Fibroblast of skin of abdomen (primary cell): ENCODE measurements at regions not wholly inside any gene's neighbourhood (a gene's known extent, or its start where the extent isn't known, plus 50 kb on each side); places are given as distances from the start of the nearest gene placed in this dataset.
A peak's percentile ranks its signal among the peaks of the same experiment; 100 is the strongest.
"Not testable (repeated sequence)": the region's sequence is repeated elsewhere in the genome, so short reads cannot be mapped to it uniquely, and the experiment has no call there.

Experiments
- DNase-seq: peaks from one replicate; pipeline ENCODE4 v3.0.0-alpha.2; 2013

DNA sequence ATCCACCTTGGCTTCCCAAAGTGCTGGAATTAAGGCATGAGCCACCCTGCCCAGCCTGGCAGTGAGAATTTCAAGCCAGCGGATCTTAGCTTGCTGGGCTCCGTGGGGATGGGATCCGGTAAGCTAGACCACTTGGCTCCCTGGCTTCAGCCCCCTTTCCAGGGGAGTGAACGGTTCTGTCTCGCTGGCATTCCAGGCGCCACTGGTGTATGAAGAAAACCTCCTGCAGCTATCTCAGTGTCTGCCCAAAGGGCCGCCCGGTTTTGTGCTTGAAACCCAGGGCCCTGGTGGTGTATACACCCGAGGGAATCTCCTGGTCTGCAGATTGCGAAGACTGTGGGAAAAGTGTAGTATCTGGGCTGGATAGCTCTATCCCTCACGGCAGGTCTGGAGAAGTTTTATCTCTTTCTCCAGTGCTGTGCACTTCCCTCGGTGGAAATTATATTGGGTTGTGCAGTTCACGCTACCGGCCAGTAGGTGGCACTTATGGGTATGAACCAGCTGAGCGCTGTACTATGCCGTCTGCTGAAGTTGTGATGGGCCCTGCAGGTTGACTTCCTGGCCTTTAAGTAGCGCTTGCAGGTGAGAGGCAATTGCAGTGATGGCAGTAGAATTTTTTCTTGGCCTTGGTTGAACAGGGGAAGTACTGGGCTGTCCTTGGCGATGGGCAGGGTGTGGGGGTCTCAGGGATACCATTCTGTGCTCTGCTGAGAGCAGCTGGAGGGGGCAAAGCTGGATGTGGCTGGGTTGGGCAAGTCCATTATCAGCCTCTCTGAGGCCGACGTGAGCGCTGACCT, 138.0 kb upstream of the MTPN start:
- DNase-seq = peak; percentile 31

DNA sequence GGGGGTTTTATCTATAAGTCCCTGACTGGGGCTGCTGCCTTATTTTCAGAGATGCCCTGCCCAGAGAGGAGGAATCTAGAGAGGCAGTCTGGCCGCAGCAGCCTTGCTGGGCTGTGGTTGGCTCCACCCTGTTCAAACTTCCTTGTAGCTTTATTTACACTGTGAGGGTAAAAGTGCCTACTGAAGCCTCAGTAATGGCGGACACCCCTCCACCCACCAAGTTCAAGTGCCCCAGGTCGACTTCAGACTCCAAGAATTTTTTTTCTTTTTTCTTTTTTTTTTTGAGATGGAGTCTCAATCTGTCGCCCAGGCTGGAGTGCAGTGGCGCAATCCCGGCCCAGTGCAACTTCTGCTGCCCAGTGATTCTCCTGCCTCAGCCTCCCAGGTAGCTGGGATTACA, 137.3 kb upstream of the MTPN start:
- DNase-seq = not testable (repeated sequence)

DNA sequence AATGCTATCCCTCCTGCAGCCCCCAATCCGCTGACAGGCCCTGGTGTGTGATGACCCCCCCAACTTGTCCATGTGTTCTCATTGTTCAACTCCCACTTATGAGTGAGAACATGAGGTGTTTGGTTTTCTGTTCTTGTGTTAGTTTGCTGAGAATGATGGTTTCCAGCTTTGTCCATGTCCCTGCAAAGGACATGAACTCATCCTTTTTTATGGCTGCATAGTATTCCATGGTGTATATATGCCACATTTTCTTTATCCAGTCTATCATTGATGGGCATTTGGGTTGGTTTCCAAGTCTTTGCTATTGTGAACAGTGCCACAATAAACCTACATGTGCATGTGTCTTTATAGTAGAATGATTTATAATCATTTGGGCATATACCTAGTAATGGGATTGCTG, 131.9 kb upstream of the MTPN start:
- DNase-seq = not testable (repeated sequence)

DNA sequence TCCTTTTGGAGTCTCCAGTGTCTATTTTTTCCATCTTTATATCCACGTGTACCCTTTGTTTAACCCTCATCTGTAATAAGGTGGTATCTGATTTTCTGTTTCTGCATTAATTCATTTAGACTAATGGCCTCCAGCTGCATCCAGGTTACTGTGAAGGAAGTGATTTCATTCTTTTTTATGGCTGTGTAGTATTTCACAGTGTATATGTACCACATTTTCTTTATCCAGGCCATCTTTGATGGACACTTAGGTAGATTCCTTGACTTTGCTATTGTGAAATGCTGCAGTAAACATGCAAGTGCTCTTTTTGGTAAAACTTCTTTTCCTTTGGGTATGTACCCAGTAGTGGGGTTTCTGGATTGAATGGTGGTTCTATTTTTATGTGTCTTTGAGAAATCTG, 128.0 kb upstream of the MTPN start:
- no peak for DNase-seq

DNA sequence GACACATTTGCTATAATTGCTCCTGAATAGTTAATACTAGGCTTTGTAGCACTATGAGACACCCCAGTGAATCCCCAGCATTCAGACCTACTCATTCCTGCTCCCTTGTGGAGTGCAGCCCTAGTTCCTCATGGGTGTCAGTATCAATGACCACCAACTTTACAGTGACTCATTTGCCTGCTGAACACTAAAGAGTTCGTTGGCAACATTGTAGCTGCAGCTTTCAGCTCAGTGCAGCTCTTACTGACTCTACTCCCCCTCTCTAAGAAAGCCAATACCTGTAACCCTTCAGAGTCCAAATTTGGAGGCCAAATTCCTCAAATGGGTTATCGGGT, 127.1 kb upstream of the MTPN start:
- no peak for DNase-seq

DNA sequence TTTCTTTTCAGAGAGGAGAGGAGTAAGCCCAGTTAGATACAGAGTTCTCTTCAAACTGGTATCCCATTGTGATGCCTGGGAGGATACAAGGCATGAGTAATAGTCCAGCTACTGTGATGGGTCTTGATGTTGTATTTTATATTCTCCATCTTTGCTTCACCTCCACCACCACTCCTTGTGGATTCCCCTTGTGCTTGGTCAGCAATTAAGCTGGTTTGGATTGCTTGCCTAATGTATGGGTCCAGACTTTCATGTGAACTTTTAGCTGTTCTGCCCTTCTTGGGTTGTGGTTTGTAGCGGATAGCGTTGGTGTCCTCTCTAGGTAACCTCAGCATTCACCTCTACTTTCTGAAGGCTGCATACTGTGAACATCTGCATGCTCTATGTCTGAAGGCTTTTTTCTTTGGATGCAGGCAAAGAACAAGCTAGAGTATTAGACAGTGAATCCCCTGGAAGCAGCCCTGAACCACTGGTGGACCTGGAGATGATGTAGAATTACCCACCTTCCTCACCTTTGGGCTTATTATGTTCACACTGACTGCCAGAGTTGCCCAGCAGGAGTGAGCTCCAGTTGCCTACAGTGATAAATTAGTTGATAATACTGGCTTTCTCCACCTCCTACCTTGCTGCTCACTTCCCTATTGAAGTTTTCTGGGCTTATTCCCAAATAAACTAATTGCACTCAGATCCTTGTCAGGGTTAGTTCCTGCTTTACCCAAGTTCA, 126.5 kb upstream of the MTPN start:
- DNase-seq = no peak

DNA sequence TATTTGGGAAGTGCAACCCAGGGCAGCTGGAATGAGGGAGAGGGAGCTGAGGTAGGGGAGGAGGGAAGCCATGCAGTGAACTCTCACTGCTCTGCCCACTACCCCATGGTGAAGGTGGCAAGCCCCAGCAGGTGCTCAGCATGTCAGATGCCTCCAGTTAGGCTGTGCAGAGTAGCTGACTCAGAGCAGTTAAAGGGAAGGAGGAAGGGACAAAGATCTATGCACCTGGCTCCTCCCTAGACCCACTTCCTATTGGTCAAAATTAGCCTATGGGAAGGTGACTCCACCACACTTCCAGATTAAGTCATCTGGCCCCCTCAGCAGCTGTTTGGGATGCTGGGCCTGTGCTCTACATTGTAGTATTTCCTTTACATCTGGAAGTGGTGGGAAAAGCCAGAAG, 125.7 kb upstream of the MTPN start:
- DNase-seq = no peak

DNA sequence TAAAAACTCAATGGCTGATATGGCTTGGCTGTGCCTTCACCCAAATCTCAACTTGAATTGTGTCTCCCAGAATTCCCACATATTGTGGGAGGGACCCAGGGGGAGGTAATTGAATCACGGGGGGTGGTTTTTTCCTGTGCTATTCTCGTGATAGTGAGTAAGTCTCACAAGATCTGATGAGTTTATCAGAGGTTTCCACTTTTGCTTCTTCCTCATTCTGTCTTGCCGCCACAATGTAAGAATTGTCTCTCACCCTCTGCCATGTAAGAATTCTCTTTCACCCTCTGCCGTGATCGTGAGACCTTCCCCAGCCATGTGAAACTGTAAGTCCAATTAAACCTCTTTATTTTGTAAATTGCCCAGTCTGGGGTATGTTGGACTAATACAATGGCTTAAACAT, 115.6 kb upstream of the MTPN start:
- not testable (repeated sequence) for DNase-seq

DNA sequence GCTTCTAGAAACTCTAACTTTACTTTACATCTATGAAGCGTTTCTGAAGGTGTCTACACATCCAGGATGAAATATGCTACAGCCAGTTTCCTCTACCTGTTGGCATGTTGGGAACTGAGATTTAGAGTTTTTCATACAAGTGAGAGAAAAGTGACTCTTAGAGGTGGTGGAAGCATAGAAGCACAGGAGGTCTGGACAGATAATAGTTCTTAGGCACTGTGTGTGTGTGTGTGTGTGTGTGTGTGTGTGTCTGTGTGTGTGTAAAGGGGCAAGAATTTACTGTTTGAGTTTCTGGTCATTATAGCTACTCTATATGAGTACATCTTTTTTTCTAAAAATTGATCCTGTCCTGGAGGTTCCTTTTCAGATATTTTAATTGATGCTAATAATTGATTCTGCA, 110.7 kb upstream of the MTPN start:
- no peak for DNase-seq

DNA sequence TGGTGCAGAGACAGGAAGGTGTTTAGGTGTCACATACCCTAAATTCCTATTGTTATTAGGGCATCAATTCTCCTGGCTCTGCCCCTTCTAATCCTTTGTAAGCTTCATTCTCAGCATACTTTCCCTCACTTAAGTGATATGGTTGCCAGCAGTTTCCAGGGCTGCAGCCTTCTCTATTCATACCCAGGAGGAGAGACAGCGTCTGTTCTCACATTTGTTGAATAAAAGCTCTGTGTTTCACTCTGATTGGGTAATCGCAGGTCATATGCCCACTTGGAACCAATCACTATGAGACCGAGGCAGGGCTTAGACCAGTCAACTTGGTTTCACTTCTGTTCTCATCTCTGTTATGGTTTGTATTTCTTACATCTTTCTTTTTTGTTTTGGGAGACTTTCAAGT, 109.6 kb upstream of the MTPN start:
- peak; percentile 81 for DNase-seq

DNA sequence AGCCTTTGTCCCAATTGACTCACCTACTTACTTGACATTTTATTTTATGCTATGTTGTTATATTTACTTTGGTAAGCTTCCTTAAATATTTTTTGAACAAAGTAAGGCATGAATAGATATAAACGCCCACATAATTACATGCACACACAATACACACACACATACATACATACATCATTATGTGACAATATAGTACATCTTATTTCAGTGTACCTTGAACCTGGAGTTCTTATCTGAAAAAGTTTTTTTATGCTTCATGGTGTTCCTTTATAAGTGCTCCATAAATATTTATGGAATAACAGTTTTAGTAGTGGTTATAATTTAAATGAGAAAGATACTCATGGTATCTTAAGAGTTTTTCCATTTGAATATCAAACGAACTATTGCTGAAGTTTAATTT, 102.8 kb upstream of the MTPN start:
- DNase-seq = no peak

DNA sequence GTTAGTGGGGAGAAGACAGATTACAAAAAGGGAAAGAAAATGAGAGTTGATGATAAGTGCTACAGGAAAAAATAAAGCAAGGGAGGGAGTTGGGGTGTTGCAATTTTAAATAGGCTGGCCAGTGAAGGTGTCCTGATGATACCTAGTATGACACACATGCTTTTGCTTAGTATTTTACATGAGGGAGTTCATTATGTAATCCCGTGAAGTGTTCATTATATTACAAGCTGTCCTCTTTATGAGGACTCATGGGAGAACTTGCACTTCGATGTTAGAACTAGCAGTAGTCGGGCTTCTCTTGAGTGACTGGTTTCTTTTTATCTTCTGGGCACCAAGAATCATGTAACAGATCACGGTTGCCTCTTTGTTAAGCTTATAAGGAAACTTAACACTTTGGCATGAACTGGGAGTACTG, 102.3 kb upstream of the MTPN start:
- no peak for DNase-seq

DNA sequence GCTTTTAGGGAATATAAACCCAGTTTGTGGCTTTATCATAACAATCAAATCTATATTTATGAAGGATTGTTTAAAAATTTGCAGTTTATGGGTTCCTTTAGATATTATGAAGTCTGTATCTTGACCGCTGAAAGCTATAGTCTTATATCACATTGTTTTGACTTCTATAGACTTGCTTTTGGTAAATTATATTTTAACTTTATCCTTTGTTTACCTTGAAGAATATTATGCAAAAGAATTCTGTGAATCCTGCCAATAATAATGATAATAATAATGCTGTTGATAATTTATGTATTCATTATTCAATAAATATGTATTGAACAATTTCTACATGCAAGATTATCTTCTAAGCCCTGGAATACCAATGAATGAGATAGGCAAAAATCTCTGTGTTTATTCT, 101.9 kb upstream of the MTPN start:
- no peak for DNase-seq

DNA sequence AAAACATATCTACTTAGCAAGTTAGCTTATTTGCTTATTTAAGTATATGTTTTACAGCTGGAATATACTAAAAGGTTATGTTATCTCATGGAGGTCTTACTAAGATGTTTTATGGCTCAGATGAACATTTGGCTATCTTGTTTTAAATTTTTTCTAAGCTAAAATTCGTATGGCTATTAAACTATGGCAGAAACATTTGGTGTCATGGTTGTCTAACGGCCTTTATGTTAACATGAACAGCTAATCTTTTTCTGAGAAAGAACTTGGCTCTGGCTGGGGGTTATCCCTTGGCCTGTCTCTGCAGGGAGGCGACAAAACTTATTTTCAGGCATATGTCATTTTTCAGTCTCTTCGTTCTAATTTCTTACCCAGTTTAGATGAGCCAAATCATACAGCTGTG, 101.5 kb upstream of the MTPN start:
- DNase-seq = no peak

DNA sequence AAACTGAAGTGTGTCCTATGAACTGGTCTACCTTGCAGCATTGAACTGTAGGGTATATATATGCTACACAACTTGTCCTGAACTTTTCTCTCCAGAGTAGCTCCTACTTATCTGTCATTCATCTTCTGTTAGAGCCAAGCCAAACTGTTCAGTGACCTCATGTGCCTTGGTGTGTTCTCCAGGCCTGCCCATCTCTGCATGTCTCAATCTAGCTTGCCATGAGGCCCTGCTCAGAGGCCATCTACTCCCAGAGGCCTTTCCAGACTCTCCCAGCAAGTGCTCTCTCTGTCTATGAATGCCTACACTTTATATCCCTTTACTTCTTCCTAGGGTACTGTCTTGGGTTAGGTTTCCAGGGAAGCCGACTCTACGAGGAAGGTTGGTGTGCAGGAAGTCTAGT, 99.8 kb upstream of the MTPN start:
- no peak for DNase-seq

DNA sequence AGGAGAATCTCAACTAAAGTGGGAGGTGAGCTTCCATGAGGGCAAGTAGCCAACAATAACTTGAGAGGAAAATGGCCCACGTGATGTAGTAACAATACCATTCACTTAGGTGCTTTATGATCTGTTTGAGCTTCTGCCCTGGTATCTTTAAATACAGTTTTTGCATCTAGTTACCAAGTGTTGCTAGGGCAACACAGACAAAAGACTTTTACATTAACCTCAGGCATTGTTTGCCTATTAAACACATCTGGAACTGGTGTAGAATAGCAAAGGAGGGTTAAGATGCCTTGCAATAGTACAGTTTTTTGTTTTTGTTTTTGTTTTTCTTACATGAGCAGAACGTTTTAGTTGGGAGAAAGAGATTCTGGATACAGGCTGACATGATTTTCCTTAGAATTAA, 97.7 kb upstream of the MTPN start:
- no peak for DNase-seq

DNA sequence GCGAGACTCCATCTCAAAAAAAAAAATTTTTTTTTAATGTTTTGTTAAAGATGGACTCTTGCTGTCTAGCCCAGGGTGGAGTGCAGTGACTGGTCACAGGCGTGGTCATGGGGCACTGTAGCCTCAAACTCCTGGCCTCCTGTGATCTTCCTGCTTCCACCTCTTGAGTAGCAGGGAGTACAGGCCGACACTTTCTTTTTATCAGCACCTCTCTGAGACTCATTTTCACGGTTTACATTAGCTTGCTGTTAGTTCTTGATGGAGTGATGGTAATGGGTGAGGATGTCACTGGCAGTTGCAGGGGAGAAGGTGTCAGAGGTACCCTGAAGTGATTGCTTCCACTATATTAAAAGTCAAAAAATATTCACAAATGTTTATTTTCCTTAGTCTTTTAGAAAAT, 95.3 kb upstream of the MTPN start:
- DNase-seq = no peak

DNA sequence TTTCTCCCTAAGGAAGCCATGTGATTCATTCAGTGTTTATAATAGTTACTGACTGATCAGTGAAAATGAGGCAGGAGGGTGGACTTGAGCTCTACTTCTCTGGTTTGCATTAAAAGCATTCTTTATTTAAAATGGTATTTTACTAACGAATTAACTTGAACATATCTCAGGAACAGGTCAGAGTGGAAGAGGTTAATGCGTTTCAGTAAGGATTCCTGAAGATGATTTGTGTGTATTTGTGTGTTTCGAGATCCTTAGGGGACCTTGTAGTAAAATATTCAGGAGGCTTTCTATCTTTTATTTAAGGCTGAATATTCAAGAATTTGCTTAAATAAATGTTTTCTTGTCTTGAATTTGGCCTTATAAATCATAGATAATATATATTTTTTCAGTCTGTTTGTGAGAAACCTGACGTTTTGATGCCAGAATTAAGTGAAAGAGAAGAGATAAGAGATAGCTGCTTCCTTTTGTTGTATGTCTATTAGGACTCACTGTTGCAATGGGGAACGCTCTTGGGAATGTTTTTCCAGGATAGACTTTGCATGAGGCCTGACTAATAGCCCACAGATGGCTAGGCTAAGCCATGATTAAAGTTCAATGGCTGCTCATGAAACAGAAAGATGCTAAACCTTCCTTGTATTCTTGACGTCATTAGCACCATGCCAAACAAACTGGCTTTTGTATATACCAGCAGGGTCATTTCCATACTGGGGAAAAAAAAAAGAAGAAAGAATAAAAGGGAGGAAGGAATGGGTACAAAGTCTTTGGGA, 93.8 kb upstream of the MTPN start:
- DNase-seq = peak; percentile 38

DNA sequence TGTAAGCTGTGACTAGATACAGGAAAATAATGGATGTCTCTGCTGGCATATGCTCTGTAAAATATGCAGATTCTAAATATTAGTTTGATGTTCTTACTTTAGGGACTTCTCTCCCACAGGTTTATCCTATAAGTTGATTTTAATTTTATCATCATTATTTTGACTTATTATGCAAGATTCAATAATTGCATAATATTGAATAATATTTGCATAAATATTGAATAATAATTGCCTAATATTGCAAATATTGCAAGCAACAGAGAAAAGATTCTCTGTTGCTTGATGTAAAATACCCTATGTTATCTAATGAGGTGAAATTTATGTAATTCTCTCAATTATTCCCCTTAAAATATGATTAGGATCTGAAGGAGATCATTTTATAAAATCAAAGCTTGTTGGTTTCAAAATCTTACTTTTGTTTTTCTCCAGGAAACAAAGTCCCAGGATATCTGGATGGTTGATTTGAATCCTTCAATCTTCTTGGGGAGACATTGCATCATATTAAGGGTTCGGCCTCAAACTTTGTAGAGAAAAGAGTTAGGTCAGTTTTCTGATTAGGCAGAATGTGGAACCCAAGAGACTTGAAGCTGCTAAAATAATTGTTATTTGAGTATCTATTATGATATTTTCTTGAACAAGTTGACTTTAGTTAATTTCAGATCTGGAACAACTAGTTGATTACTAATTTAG, 92.8 kb upstream of the MTPN start:
- no peak for DNase-seq

DNA sequence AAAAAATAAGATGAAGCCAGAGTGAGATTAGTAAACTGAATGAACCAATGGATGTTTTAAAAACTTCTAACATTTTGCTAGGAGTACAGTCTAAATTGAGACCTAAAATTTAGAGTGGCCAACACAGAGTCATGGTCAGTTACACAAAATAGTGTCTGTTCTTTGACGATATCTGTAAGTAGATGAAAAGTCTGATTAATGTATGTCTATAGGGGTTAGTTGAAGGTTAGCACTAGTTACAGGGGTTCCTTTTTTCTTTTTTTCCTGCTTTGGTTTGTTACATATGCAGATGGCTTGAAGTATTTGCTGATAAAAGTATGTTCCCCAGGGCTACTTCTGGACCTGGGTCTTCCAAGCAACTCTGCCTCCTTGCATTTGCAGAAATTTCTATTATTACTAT, 90.1 kb upstream of the MTPN start:
- no peak for DNase-seq

DNA sequence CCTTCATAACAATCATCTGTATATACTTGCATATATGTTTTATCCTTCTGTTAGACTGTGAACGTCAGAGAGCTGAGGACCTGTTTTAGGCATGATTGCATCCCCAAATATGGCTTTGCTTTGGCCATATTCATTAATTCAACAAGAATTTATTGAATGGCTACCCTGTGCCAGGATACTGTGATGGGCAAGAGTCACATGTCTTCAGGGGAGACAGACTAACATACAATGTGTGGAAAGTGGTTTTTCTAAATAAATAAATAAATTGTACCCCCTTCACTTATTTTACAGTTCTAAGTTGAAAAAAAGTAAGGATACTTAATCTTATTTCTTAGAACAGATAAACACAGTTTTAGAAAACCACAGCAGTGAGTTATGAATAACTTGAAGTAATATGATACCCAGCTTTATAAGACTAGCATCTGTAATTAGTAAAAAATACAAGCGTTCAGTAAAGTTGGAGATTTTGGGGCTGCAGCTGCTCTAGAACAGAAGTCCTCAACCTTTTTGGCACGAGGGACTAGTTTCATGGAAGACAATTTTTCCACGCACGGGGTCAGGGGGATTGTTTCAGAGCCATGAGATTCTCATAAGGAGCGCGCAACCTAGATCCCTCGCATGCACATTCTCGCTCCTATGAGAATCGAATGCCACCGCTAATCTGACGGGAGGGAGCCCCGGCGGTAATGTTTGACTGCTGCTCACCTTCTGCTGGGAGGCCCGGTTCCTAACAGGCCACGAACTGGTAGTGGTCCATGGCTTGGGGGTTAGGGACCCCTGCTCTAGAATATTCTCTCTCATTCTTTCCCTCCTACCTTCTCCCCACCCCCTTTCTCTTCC, 89.4 kb upstream of the MTPN start:
- DNase-seq = no peak

DNA sequence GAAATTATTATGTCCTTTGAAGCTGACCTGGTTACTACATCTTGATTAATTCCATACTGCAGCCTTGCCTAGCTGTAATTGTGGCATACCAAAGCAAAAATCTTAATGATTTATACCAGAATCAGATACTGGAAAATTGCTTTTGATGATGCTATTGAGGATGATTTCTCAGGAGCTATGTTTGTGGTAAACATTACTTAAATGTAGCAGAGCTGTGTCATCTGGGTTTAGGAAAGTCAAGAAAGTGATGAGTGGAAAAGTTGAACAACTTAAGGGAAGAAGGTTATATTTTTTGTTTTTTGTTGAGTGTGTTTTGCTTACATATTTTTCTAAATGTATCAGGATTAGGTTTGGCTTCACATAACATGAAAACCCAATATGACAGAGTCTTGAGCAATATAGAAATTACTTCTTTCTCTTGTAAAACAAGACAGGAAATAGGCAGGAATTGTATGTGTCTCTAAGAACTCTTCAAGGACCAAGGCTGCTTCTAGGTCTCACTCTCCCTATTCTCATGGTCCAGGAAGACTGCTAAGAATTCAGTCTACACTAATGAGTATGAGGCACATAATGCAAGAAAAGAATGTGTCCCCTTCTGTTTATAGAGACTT, 87.6 kb upstream of the MTPN start:
- DNase-seq = peak; percentile 21
